GM23338 (cell line): ENCODE measurements at regions not wholly inside any gene's neighbourhood (a gene's known extent, or its start where the extent isn't known, plus 50 kb on each side); places are given as distances from the start of the nearest gene placed in this dataset.

ENCODE experiments used
- CREB1 ChIP-seq: fragments of 250-450 bp; sonication (Bioruptor Pico); IDR thresholded peaks from 2 replicates; pipeline ENCODE4 v1.5.0; 2020; ENCODE audit warnings: low read depth, mild to moderate bottlenecking, moderate library complexity
- CTCF ChIP-seq, 2 experiments: fragments of 200-600 bp in 1 of 2; sonication (generic) in 1 of 2; conservative IDR thresholded peaks; 2 replicates each; pipeline versions ENCODE4 v1.5.1 to v1.6.1; 2016 to 2017; ENCODE audit warnings: antibody characterized with exemption in 2 of 2, low read depth in 2 of 2, mild to moderate bottlenecking in 2 of 2, moderate library complexity in 1 of 2
- EZH2 ChIP-seq: fragments of 200-600 bp; sonication (generic); IDR thresholded peaks from one replicate; pipeline ENCODE4 v1.8.0; 2017; ENCODE audit warnings: antibody characterized with exemption, mild to moderate bottlenecking, low read depth; ENCODE audit not compliant: unreplicated experiment
- EZH2phosphoT487 ChIP-seq: fragments of 200-600 bp; sonication (generic); IDR thresholded peaks from one replicate; pipeline ENCODE4 v1.8.1; 2018; ENCODE audit warnings: antibody characterized with exemption; ENCODE audit not compliant: unreplicated experiment
- JUNB ChIP-seq: IDR thresholded peaks from one replicate; pipeline ENCODE4 v1.6.1; 2016; ENCODE audit warnings: antibody characterized with exemption; ENCODE audit not compliant: unreplicated experiment
- POLR2AphosphoS5 ChIP-seq: IDR thresholded peaks from 2 replicates; pipeline ENCODE4 v1.6.1; 2016; ENCODE audit warnings: antibody characterized with exemption, low read depth
- STAT1 ChIP-seq: IDR thresholded peaks from one replicate; pipeline ENCODE4 v1.6.1; 2016; ENCODE audit warnings: antibody characterized with exemption; ENCODE audit not compliant: unreplicated experiment
- ZNF114 ChIP-seq: fragments of 250-450 bp; sonication (Bioruptor Pico); IDR thresholded peaks from 2 replicates; pipeline ENCODE4 v1.5.0; 2020; ENCODE audit warnings: mild to moderate bottlenecking, moderate library complexity
- ZNF462 ChIP-seq: fragments of 250-450 bp; sonication (Bioruptor Pico); IDR thresholded peaks from 2 replicates; pipeline ENCODE4 v1.5.0; 2020; ENCODE audit warnings: mild to moderate bottlenecking, moderate library complexity
- TF ChIP-seq, protein P1 (sequence below): IDR thresholded peaks from one replicate; pipeline ENCODE4 v1.6.1; 2018; ENCODE audit warnings: antibody characterized with exemption; ENCODE audit not compliant: unreplicated experiment
- TF ChIP-seq, protein P2 (sequence below): IDR thresholded peaks from 2 replicates; pipeline ENCODE4 v1.6.1; 2016; ENCODE audit warnings: antibody characterized with exemption

DNA sequence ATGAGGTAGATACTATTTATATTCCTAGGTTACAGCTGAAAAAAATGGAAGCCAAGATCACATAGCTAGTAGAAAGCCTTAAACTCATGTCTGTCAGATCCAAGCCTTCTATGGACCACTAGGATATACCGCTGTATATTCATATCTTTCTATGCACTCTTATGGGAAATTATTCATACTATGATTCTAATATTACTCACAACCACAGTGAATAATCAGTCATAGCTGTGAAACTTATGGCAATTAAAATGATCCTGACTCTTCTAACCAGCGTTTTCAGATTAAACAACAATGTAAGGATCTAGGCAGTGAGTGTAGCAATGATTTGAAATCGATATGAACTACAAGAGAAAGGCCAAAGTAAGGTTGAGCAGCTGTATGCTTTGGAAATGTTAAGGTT lies 111.0 kb downstream of the RASGEF1B start:
- TF ChIP-seq CTCF (conservative IDR thresholded peaks at IDR 0.05; ENCODE audit: low read depth in 2 of 2) (no peak), JUNB (no peak), EZH2phosphoT487 (no peak), EZH2 (no peak), POLR2AphosphoS5 (no peak), ZNF462 (no peak), STAT1 (no peak), ZNF114 (no peak), CREB1 (CRISPR knock-in tag) (no peak)
- TF ChIP-seq, protein P1, sequence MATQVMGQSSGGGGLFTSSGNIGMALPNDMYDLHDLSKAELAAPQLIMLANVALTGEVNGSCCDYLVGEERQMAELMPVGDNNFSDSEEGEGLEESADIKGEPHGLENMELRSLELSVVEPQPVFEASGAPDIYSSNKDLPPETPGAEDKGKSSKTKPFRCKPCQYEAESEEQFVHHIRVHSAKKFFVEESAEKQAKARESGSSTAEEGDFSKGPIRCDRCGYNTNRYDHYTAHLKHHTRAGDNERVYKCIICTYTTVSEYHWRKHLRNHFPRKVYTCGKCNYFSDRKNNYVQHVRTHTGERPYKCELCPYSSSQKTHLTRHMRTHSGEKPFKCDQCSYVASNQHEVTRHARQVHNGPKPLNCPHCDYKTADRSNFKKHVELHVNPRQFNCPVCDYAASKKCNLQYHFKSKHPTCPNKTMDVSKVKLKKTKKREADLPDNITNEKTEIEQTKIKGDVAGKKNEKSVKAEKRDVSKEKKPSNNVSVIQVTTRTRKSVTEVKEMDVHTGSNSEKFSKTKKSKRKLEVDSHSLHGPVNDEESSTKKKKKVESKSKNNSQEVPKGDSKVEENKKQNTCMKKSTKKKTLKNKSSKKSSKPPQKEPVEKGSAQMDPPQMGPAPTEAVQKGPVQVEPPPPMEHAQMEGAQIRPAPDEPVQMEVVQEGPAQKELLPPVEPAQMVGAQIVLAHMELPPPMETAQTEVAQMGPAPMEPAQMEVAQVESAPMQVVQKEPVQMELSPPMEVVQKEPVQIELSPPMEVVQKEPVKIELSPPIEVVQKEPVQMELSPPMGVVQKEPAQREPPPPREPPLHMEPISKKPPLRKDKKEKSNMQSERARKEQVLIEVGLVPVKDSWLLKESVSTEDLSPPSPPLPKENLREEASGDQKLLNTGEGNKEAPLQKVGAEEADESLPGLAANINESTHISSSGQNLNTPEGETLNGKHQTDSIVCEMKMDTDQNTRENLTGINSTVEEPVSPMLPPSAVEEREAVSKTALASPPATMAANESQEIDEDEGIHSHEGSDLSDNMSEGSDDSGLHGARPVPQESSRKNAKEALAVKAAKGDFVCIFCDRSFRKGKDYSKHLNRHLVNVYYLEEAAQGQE, result no peak
- TF ChIP-seq, protein P2, sequence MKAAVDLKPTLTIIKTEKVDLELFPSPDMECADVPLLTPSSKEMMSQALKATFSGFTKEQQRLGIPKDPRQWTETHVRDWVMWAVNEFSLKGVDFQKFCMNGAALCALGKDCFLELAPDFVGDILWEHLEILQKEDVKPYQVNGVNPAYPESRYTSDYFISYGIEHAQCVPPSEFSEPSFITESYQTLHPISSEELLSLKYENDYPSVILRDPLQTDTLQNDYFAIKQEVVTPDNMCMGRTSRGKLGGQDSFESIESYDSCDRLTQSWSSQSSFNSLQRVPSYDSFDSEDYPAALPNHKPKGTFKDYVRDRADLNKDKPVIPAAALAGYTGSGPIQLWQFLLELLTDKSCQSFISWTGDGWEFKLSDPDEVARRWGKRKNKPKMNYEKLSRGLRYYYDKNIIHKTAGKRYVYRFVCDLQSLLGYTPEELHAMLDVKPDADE, result no peak
